DND-41 (cell line): ENCODE measurements at regions not wholly inside any gene's neighbourhood (a gene's known extent, or its start where the extent isn't known, plus 50 kb on each side); places are given as distances from the start of the nearest gene placed in this dataset.

ENCODE experiments used
- EZH2 ChIP-seq: IDR thresholded peaks from 3 replicates; pipeline ENCODE4 v1.6.1; 2012; ENCODE audit warnings: borderline replicate concordance, low read depth, mild to moderate bottlenecking, moderate library complexity, low read length, inconsistent platforms; ENCODE audit not compliant: severe bottlenecking
- TF ChIP-seq, protein P1 (sequence below): IDR thresholded peaks from 2 replicates; pipeline ENCODE4 v1.5.1; 2012; ENCODE audit warnings: borderline replicate concordance, low read length, moderate library complexity, mild to moderate bottlenecking; ENCODE audit not compliant: poor library complexity, severe bottlenecking; ENCODE audit errors: extremely low read depth

DNA sequence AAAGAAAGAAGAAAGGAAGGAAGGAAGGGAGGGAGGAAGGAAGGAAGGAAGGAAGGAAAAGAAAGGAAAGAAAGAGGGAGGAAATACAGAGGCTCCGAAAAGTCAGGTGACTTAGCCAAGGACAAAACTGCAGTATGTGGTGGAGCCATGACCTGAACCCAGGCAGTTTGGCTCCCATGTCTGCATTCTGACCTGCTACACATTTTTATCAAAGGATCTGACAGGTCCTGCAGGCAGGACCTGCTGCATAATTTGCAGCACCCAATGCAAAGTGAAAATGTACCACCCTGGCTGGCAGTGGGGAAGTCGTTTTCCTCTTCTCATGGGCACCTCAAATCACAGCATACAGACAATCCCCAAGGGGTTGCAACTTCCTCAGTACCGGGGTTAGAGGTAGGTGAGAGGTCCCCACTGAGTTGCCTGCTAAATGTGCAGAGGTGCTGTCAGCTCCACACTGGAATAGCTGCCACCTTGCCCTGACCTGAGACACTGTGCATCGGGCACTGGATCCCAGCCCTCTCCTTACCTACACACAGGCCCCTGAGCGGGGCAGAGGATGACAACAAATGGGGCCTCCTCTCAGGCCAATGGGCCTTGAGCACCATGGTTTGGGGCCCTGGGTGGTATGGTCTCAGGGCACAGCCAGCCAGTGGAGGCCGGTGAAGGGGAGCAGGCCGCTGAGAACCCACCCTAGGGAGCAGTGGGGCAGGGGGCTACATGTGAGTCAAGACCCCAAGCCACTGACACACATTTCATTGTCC, 175.1 kb downstream of the SHQ1 start:
- TF ChIP-seq, protein P1, sequence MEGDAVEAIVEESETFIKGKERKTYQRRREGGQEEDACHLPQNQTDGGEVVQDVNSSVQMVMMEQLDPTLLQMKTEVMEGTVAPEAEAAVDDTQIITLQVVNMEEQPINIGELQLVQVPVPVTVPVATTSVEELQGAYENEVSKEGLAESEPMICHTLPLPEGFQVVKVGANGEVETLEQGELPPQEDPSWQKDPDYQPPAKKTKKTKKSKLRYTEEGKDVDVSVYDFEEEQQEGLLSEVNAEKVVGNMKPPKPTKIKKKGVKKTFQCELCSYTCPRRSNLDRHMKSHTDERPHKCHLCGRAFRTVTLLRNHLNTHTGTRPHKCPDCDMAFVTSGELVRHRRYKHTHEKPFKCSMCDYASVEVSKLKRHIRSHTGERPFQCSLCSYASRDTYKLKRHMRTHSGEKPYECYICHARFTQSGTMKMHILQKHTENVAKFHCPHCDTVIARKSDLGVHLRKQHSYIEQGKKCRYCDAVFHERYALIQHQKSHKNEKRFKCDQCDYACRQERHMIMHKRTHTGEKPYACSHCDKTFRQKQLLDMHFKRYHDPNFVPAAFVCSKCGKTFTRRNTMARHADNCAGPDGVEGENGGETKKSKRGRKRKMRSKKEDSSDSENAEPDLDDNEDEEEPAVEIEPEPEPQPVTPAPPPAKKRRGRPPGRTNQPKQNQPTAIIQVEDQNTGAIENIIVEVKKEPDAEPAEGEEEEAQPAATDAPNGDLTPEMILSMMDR, result no peak
- no peak for TF ChIP-seq EZH2
